GM18909 (cell line): ENCODE measurements at regions not wholly inside any gene's neighbourhood (a gene's known extent, or its start where the extent isn't known, plus 50 kb on each side); places are given as distances from the start of the nearest gene placed in this dataset.
"Not testable (repeated sequence)": the region's sequence is repeated elsewhere in the genome, so short reads cannot be mapped to it uniquely, and the experiment has no call there.

Experiments used
- ATAC-seq: cut with Tn5 transposase; IDR thresholded peaks from one replicate; pipeline ENCODE4 v1.9.1; 2021; ENCODE audit warnings: mild to moderate bottlenecking; ENCODE audit not compliant: unreplicated experiment, poor library complexity

GRCh38 chr4:128690011-128690410 is 119.5 kb upstream of the JADE1 start:
- no peak for ATAC-seq

- ATAC-seq = no peak
These were observed 120.6 kb upstream of the JADE1 start for GRCh38 chr4:128688846-128689437.

GRCh38 chr4:128688033-128688721 is 121.3 kb upstream of the JADE1 start:
- no peak for ATAC-seq

- ATAC-seq = no peak
These were observed 122.7 kb upstream of the JADE1 start for GRCh38 chr4:128686810-128687209.

- ATAC-seq = no peak
These were observed 123.5 kb upstream of the JADE1 start for GRCh38 chr4:128686032-128686465.

- ATAC-seq = no peak
These were observed 125.5 kb upstream of the JADE1 start for GRCh38 chr4:128684016-128684415.

DNA sequence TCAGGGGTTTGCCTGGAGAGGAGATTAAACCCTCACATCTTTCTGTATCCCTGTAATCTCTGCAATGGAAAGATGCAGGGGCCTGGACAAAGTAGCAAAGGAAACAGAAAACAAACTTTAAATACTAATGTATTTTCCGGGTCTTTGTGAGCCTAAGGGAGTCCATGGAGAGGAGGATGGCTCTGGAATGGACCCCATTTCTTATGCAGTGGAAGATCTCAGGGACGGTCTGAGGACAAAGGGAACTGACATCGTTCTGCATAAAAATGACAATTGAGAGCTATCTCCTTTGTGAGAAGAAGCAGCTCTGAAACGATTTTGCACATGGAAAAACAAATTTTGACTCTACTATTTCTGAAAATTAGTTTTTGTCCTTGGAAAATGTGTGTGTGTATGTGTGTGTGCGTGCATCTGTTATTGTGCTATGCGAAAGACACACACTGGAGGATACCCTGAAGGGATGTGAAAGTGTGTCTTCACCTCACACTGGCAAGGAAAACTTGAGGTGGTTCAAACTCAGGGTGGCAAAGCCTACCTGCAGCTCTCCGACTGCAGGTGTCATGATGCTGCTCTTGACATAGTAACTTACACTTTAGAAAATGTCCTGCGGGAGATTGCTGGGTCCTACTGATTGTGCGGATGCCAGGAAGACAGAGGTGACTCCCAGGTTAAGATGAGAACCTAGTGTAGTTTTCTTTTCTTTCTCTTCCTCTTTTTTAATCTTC is 126.4 kb upstream of the JADE1 start:
- ATAC-seq = no peak

GRCh38 chr4:128676095-128676494 is 133.4 kb upstream of the JADE1 start:
- no peak for ATAC-seq

GRCh38 chr4:128675083-128675482 is 134.4 kb upstream of the JADE1 start:
- ATAC-seq = peak; percentile 98

GRCh38 chr4:128673159-128673558 is 136.3 kb upstream of the JADE1 start:
- not testable (repeated sequence) for ATAC-seq

DNA sequence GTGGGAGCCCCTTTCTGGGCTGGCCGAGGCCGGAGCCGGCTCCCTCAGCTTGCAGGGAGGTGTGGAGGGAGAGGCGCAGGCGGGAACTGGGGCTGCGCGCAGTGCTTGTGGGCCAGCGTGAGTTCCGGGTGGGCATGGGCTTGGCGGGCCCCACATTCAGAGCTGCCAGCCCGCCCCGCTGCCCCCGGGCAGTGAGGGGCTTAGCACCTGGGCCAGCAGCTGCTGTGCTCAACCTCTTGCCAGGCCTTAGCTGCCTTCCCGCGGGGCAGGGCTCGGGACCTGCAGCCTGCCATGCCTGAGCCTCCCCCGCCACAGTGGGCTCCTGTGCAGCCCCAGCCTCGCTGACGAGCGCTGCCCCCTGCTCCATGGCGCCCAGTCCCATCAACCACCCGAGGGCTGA is 136.9 kb upstream of the JADE1 start:
- ATAC-seq = not testable (repeated sequence)

DNA sequence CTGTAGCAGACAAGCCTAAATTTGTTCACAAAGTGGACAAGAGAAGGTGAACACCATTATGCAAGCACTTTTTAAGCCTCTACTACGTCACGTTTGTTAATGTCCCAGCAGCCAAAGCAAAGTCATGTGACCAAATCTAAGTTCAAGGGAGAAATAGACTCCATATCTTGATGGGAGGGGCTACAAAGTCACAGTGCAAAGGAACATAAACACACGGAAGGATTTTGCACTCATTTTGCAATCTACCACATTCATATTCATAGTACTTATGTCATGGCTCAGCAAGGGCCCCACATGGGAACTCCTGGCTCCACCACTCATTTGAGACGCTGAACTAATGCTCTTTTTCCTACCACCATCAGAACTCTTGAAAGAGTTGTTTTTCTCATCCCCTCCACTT is 139.0 kb upstream of the JADE1 start:
- ATAC-seq = no peak

- no peak for ATAC-seq
These were observed 140.9 kb upstream of the JADE1 start for GRCh38 chr4:128668566-128668965.

DNA sequence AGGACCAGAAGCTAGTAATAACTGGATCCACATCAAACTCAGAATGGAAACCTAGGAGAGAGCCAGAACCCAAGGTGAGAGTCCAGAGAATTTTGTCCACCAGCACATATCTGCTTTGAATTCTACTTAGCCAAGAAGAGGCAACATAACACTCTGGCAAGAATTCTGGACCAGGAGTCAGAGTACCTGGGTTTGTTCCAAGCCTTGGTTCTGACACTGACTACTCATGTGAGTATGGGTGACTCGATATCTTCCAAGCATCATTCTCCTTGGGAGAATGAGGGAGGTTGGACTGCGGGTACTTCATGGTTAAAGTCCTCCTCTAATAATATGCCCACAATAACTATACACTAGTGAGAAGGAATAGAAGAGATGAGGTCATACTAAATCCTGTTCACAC is 144.0 kb upstream of the JADE1 start:
- no peak for ATAC-seq

DNA sequence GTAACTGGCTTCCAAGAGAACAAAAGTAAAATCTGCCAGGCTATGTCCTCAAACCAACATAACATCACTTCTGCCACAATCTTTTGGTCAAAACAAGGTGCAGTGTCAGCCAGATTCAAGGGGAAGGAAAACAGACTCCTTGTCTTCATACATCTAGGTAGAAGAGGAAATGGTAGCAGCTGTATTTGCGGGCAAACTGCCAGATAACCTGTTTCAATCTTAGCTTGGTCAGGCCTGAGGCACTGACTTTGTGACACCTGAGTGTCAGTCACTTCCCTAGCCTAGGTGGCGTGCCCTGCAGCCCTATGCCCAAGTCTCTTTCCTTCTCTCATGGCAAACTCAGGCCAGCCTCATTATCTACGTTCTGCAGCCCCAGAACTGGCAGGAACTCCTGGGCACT is 146.2 kb upstream of the JADE1 start:
- peak; percentile 80 for ATAC-seq

DNA sequence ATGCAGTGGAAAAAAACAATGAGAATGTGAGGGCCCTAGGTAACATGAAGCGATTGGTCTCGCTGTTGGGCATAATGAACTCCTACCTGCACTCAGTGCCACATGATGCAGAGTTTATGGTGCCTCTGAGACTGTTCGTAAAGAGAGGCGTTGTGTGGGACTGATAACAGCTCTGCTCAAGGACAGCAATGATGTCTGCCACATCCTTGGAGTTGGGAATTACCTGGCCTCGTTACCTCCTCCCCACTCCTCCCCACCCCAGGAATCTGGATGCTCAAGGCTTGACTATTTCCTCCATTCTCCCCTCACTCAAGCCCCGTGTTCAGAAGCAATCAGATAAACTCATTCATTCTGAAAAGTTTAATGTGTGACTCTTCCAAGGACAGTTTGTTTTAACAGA is 148.0 kb upstream of the JADE1 start:
- no peak for ATAC-seq

- no peak for ATAC-seq
These were observed 148.9 kb upstream of the JADE1 start for GRCh38 chr4:128660361-128661215.

DNA sequence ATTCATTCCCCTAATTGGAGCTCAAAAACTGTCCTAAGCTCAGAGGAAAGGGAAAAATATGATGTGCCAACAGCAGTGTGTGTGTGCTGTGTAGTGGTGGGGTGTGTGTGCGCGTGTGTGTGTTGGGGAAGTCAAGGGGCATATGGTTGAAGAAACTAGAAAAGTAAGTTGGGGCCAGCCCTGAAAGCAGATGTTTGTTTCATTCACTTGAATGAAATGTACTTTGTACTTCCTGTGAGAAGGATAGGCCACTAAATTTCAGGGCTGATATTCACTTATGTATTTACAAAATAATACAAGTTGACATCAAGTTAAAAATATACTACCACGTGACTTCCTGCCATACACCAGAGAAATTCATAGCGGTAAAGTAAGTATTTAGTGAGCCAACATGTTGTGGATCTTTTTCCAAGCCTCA is 151.3 kb upstream of the JADE1 start:
- ATAC-seq = peak; percentile 78

DNA sequence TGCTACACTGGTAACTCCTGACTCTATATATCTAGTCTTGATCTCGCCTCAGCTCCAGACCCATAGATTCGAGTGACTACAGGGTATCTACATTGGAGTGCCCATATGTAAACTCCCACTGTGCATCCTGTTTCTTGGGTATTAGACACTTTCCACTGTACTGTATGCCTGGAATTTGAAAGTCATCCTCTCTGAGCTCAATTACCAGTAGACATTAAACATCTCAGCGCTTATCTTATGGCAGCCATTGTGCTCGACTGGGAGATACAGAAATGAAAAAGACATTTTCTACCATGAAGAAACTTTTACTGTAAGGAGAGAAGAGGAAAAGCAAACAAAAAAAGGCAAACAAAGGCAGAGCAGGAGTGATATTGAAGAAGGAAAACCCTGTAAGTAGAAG is 151.9 kb upstream of the JADE1 start:
- ATAC-seq = no peak

DNA sequence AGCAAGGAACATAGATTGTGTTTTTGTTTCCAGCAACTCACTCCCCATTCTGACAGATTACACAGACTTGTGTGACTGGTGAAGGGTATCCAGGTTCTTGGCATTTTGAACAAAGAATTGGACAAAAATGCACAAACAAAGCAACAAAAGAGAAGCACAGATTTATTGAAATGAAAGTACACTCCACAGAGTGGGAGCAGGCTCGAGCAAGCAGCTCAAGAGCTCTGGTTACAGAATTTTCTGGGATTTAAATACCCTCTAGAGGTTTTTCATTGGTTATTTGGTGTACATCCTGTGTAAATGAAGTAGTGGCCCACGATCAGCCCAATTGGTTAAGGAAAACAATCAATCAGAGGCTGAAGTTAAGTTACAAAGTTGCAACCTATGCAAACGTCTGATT is 155.0 kb upstream of the JADE1 start:
- no peak for ATAC-seq
